ENCODE measurements at regions not wholly inside any gene's neighbourhood (a gene's known extent, or its start where the extent isn't known, plus 50 kb on each side); places are given as distances from the start of the nearest gene placed in this dataset.

DNA sequence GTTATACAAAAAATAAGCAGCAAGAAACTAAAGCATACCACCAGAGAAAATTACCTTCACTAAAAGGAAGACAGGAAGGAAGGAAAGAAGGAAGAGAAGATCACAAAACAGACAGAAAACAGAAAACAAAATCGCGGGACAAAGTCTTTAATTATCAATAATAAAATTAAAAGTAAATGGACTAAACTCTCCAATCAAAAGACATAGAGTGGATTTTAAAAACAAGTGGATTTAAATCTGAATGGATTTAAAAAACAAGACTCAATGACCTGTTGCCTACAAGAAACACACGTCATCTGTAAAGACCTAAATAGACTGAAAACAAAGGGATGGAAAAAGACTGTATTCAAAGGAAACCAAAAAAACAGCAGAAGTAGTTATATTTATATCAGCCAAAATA, 75.7 kb upstream of the MAGI3 start:
- no peak for TF ChIP-seq ZFX (IDR thresholded peaks at IDR 0.05; ENCODE audit: borderline replicate concordance)
- no peak for TF ChIP-seq CTCF (IDR thresholded peaks at IDR 0.05)
- no peak overlapping the region for H3K27ac ChIP-seq

- TF ChIP-seq ZFX (IDR thresholded peaks at IDR 0.05; ENCODE audit: borderline replicate concordance): no peak
- peak overlapping the region; percentile 38 for H3K27ac ChIP-seq
Observed at GRCh38 chr1:113320272-113320671, 70.0 kb upstream of the MAGI3 start.

GRCh38 chr1:113320972-113321680, 69.2 kb upstream of the MAGI3 start:
- peak overlapping the region; percentile 38; the same call in 1 of the 2 replicates for H3K27ac ChIP-seq
- TF ChIP-seq ZFX (IDR thresholded peaks at IDR 0.05; ENCODE audit: borderline replicate concordance) (no peak), CTCF (IDR thresholded peaks at IDR 0.05) (no peak)

GRCh38 chr1:113321771-113322387, 68.4 kb upstream of the MAGI3 start:
- TF ChIP-seq CTCF (IDR thresholded peaks at IDR 0.05): no peak
- TF ChIP-seq ZFX (IDR thresholded peaks at IDR 0.05; ENCODE audit: borderline replicate concordance): no peak
- 0 out of 2 replicates have a peak overlapping the region, but pooled peaks have one; percentile 38 for H3K27ac ChIP-seq

DNA sequence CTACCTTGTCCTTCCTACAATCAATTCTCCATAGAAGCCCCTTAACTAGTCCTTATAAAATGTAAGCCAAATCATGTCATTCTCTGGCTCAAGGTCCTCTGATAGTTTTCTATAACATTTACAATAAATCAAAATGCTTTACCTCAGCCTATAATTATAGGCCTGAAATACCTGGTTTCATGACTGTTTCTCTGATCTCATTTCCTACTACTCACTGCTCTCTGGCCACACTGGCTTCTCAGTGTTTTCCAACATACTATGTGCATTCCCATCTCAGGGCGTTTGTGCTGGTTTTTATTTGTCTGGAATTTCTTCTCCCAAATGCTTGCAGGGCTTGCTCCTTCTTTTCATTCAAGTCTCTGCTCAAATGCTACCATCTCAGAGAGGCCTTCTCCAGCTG, 67.9 kb upstream of the MAGI3 start:
- no peak overlapping the region for H3K27ac ChIP-seq
- no peak for TF ChIP-seq ZFX (IDR thresholded peaks at IDR 0.05; ENCODE audit: borderline replicate concordance)
- no peak for TF ChIP-seq CTCF (IDR thresholded peaks at IDR 0.05)

- TF ChIP-seq CTCF (IDR thresholded peaks at IDR 0.05) (no peak), ZFX (IDR thresholded peaks at IDR 0.05; ENCODE audit: borderline replicate concordance) (no peak)
- no peak overlapping the region for H3K27ac ChIP-seq
Observed at GRCh38 chr1:113325022-113325421, 65.3 kb upstream of the MAGI3 start.

DNA sequence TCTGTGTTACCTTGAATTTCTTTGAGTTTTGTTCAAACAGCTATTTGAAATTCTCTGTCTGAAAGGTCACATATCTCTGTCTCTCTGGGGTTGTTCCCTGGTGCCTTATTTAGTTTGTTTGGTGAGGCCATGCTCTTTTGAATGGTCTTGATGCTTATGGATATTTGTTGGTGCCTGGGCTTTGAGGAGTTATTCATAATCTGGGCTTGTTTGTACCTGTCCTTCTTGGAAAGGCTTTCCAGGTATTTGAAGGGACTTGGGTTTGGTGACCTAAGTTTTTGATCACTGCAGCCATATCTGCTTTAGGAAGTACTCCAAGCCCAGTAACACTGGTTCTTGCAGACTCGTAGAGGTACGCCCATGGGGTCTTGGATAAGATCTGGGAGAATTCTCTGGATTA, 63.3 kb upstream of the MAGI3 start:
- no peak overlapping the region for H3K27ac ChIP-seq
- TF ChIP-seq CTCF (IDR thresholded peaks at IDR 0.05) (no peak), ZFX (IDR thresholded peaks at IDR 0.05; ENCODE audit: borderline replicate concordance) (no peak)
